Mesodermal cell (in vitro differentiated cells): ENCODE measurements at regions not wholly inside any gene's neighbourhood (a gene's known extent, or its start where the extent isn't known, plus 50 kb on each side); places are given as distances from the start of the nearest gene placed in this dataset.
"Not testable (repeated sequence)": the region's sequence is repeated elsewhere in the genome, so short reads cannot be mapped to it uniquely, and the experiment has no call there.

ENCODE experiments used
- H3K27ac ChIP-seq: 2 replicates; pipeline ENCODE4 v1.7.0; 2013; ENCODE audit warnings: mild to moderate bottlenecking, low read depth, low read length, moderate library complexity; ENCODE audit not compliant: severe bottlenecking
- H3K36me3 ChIP-seq: 2 replicates; pipeline ENCODE4 v1.7.1; 2013; ENCODE audit warnings: mild to moderate bottlenecking, low read length, moderate library complexity; ENCODE audit not compliant: control insufficient read depth, insufficient read depth
- H3K4me1 ChIP-seq: one replicate; pipeline ENCODE4 v1.7.1; 2013; ENCODE audit warnings: mild to moderate bottlenecking, low read length; ENCODE audit not compliant: insufficient read depth, control insufficient read depth, poor library complexity, severe bottlenecking
- H3K4me3 ChIP-seq: 2 replicates; pipeline ENCODE4 v1.7.0; 2013; ENCODE audit warnings: low read length, control low read depth, mild to moderate bottlenecking; ENCODE audit not compliant: insufficient read depth, poor library complexity, severe bottlenecking; ENCODE audit errors: extremely low read depth
- H3K9me3 ChIP-seq: 2 replicates; pipeline ENCODE4 v1.7.1; 2013; ENCODE audit warnings: mild to moderate bottlenecking, low read length, moderate library complexity; ENCODE audit not compliant: control insufficient read depth
- WGBS, 2 experiments: methylation state at CpG; one replicate each; pipeline ENCODE4 v1.1.5; 2013; ENCODE audit warnings: missing lambda C conversion rate in 2 of 2; ENCODE audit not compliant: insufficient coverage in 2 of 2; 5-methylcytosine and 5-hydroxymethylcytosine counted together

DNA sequence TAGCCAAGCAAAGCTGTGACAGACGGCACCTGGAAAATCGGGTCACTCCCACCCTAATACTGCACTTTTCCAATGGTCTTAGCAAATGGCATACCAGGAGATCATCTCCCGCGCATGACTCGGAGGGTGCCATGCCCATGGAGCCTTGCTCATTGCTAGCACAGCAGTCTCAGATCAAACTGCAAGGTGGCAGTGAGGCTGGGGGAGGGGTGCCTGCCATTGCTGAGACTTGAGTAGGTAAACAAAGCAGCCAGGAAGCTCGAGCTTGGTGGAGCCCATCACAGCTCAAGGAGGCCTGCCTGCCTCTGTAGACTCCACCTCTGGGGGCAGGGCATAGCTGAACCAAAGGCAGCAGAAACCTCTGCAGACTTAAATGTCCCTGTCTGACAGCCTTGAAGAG is 113.1 kb upstream of the CLDN18 start:
- not testable (repeated sequence) for H3K27ac ChIP-seq, H3K4me3 ChIP-seq, H3K36me3 ChIP-seq, H3K4me1 ChIP-seq, H3K9me3 ChIP-seq
- 79 to 90% methylated on average over 6 of the region's 6 CpGs for WGBS, 2 experiments

DNA sequence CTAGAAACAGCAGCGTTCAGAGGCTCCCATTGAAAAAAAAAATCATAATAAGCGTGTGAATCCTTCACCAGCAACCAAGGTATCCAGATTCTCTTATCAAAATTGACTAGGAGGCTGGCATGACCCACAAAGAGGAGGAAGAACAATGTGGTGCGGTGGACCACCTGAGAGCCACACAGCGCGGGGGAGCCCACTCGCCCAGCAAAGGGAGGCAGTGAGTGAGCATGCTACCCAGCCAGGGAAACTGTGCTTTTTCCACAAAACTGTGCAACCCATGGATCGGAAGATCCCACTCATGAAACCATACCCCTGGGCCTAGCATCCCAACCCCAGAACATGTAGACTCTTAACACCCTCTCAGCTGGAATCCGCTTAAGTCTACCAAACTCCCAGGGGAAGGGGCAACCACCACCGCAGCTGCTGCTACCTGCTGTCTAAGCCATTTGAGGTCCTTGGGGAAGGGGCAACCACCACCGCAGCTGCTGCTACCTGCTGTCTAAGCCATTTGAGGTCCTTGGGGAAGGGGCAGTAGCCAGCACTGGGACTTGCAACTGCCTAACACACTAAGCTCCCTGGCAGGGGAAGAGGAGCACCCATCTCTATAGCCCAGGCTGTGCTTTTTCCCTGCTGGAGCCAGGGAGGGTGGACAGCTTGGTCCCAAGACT is 102.8 kb upstream of the CLDN18 start:
- no peak overlapping the region for H3K4me3 ChIP-seq
- no peak overlapping the region for H3K27ac ChIP-seq
- H3K36me3 ChIP-seq, result no peaks in the 10 kb centered on the region
- 91 to 97% methylated on average over 6 to 8 of the region's 10 CpGs for WGBS, 2 experiments
- no peaks in the 10 kb centered on the region for H3K9me3 ChIP-seq
- no peaks in the 10 kb centered on the region for H3K4me1 ChIP-seq

DNA sequence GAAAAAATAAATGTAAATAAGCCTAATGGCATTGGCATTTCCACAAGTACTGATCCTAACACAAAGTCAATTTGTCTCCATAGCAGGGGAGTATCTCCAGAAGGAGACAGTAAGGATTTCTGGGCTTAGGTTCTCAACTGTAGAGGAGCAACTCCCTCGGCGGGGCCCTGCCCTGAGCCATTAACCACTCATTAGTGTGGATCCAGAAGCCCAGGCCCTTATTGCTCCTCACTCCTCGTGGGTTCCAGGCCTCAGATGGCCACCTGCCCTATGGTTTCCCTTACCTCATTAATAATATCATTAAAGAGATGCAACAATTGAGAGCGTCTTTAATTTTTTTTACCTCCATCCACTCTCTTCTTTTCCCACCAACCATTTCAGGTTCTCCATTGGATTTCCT is 85.3 kb upstream of the CLDN18 start:
- no peaks in the 10 kb centered on the region for H3K9me3 ChIP-seq
- no peak overlapping the region for H3K27ac ChIP-seq
- no peaks in the 10 kb centered on the region for H3K36me3 ChIP-seq
- H3K4me1 ChIP-seq, result no peaks in the 10 kb centered on the region
- WGBS, 2 experiments, result 78 to 100% methylated on average over 2 to 3 of the region's 4 CpGs
- no peak overlapping the region for H3K4me3 ChIP-seq

DNA sequence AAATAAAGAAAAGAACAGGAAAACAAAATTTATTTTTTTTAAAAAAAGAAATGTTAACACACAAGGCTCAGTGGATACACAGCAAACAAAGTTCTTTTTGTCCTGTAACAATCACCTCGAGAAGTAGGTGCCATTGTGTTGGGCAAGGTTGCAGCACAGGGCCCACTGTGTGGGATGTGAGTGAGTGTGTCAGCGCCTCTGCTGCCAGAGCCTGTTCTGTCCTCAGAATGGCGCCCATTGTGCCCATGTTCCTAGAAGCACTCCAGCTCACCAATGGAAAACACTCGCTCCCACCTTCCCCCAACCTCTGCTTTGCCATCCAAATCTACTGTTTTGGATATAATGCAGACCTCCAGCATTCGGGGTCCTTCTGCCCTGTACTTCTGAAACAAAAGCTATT is 84.9 kb upstream of the CLDN18 start:
- H3K4me1 ChIP-seq, result no peaks in the 10 kb centered on the region
- H3K27ac ChIP-seq, result no peak overlapping the region
- H3K36me3 ChIP-seq, result no peaks in the 10 kb centered on the region
- no peak overlapping the region for H3K4me3 ChIP-seq
- 72 to 92% methylated on average over 1 to 5 of the region's 5 CpGs for WGBS, 2 experiments
- H3K9me3 ChIP-seq, result no peaks in the 10 kb centered on the region

DNA sequence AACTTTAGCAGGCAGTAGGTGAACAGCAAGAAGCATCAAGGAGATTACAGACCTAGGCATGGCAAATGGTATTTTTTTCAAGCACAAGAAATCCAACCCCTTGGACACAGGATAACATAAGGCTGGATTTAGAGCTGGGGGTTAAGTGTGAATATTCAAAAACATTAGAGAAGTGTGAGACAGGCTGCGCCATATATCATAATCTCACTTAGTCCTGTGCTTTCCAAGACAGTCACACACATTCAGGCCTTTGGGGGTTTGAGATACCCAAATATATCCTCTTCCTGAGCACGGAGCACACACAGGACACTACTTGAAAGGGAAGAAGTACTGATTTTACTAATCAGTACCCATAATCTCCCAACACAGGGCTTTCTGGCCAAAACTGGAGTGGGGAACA is 83.0 kb upstream of the CLDN18 start:
- Histone ChIP-seq H3K4me1 (no peaks in the 10 kb centered on the region), H3K9me3 (no peaks in the 10 kb centered on the region), H3K27ac (no peak overlapping the region), H3K36me3 (no peaks in the 10 kb centered on the region), H3K4me3 (no peak overlapping the region)
- no CpG with 5 or more reads among the region's 2 CpGs for WGBS, 2 experiments

DNA sequence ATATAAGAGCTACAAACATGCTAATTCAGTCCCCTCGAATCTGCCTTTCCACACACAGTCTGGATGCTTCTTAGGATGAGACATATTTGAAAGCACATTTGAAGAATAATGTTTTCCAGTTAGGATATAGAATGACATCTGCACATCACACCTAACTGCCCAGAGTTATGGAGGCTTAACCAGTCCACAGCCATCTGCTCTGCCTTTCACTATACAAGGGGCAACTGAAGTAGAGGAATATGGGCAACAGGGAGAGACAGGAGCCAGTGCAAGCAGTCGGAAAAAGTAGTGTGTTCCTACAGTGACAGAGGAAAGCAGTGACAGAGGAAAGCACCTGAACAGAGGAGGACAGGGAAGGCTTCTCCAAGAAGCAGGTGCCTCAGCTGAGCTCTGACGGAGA is 79.0 kb upstream of the CLDN18 start:
- Histone ChIP-seq H3K9me3 (no peaks in the 10 kb centered on the region), H3K4me3 (no peak overlapping the region), H3K4me1 (no peaks in the 10 kb centered on the region), H3K36me3 (no peaks in the 10 kb centered on the region), H3K27ac (no peak overlapping the region)
- 78 to 88% methylated on average over 2 of the region's 3 CpGs for WGBS, 2 experiments

DNA sequence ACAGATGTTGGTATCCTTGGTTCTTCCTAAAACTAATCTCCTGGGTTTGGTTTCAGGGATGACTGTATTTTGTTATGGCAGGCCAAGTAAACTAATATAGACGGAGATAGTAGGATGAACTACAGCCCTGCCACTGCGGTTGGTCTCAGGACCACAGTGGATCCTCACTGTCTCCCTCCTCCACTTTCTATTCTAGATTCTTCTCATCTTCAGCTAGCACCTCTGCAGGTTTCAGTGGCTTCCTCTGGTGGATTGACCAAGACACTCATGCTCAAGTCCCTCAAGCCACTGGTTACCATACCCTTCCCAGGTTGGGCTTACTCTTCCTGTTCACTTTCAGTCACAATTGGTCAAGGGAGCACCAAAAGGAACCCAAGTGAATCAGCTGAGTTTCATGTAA is 71.1 kb upstream of the CLDN18 start:
- Histone ChIP-seq H3K9me3 (no peaks in the 10 kb centered on the region), H3K36me3 (no peaks in the 10 kb centered on the region), H3K27ac (no peak overlapping the region), H3K4me1 (no peaks in the 10 kb centered on the region), H3K4me3 (no peak overlapping the region)
- 87% methylated on average over 2 of the region's 2 CpGs; no CpG with 5 or more reads in 1 of the 2 experiments for WGBS, 2 experiments

DNA sequence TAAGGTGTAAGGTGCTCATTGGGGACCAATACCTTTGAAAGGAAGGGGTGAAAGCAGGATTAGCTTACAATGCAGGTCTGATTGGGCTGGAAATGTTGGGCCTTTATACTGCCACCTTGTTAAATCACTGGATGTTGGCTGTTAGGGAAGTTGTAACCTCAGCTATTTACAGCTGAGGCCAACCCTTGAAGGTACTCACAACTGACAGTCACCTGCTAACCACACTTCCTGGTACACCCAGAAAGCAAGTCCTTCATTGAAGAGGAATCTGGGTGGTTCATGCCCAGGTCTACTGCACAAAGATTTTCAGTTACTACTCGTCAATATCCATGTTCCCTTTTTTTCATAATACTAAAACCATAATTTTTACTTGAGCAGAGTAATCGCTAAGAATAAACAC is 65.4 kb upstream of the CLDN18 start:
- no peaks in the 10 kb centered on the region for H3K9me3 ChIP-seq
- H3K4me3 ChIP-seq, result no peak overlapping the region
- H3K36me3 ChIP-seq, result no peaks in the 10 kb centered on the region
- no peaks in the 10 kb centered on the region for H3K4me1 ChIP-seq
- no peak overlapping the region for H3K27ac ChIP-seq
- WGBS, 2 experiments, result 86 to 90% methylated on average over 2 of the region's 2 CpGs

DNA sequence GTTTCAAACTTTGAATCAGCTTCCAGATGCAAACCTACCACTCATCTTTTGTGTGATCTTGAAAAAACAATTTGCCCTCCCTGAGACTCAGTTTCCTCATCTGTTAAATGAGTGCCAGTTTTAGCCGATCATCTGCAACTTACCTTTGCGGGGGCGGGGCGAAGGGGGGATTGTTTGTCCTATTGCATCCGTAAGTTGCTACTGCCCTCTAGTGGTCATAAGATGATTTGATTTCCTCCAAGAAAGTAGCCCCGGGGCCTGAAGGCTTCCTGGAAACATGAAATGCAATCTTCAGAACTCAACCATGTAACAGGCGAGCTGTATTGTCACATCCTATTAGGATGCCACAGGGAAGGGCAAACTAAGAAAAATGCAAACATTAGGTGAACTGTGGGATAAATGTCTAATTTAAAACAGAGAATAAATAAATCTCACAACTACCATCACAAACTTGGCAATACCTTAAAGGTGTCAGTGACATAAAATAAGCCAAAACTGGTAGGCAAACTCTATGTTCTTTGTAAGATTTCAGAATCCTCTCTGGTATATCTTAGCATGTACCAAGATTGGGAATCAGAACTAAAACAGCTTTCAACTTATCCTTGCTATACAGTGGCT is 63.5 kb upstream of the CLDN18 start:
- 0 to 20% methylated on average over 1 of the region's 7 CpGs for WGBS, 2 experiments
- no peaks in the 10 kb centered on the region for H3K9me3 ChIP-seq
- no peaks in the 10 kb centered on the region for H3K4me1 ChIP-seq
- no peaks in the 10 kb centered on the region for H3K36me3 ChIP-seq
- H3K27ac ChIP-seq, result no peak overlapping the region
- no peak overlapping the region for H3K4me3 ChIP-seq

DNA sequence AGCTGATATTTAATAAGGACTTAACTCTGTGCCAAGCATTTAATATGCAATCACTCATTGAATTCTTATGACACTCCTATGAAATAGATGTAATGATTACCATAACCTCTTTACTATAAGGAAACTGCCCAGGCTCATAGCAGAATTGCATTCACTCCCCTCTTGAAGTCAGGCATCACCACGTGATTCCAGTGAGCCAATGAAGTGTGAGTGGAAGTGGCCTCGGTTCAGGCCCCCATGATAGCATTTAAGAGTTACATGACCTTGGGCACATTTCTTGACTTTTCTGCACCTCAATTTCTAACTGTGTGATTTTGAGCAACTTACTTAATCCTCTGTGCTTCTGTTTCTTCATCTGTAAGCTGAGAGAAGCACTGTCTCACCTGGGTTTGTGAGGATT is 62.8 kb upstream of the CLDN18 start:
- no CpG with 5 or more reads among the region's 2 CpGs for WGBS, 2 experiments
- no peak overlapping the region for H3K27ac ChIP-seq
- H3K9me3 ChIP-seq, result no peaks in the 10 kb centered on the region
- no peaks in the 10 kb centered on the region for H3K4me1 ChIP-seq
- H3K4me3 ChIP-seq, result no peak overlapping the region
- no peaks in the 10 kb centered on the region for H3K36me3 ChIP-seq

DNA sequence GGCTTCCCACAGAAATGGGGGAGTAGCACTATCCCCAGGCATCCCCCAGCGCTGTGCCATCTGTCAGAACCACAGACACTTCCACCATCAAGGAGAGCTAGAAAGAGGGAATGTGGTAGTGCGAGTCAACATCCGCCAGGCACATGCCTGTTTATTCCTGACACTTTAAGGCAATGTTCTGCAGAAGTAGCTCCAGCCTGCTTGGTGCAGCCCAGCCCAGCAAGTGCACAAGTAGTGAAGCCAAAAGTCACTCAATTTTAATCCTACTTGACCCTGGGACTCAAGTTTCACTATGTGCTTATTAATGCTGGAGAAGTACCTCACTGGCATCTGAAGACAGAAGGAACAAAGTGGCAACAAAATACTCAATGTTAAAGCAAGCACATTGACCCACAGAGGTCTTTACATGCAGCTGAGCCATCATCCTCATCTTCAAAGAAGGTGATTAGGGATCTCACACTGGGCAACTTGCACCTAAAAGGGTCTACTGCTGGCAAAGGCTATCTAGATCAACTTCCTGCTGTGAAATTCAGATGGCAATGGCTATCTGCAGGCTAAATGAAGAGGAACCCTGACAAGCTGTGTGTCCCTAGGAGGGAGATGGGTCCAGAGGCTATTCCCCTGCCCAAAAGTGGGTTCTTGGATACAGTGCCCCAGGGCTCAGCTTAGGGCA is 61.4 kb upstream of the CLDN18 start:
- 76 to 79% methylated on average over 2 to 3 of the region's 3 CpGs for WGBS, 2 experiments

More for the DNA sequence above, 61.4 kb upstream of the CLDN18 start:
- H3K36me3 ChIP-seq, result no peaks in the 10 kb centered on the region
- H3K4me1 ChIP-seq, result no peaks in the 10 kb centered on the region
- H3K4me3 ChIP-seq, result no peak overlapping the region
- no peaks in the 10 kb centered on the region for H3K9me3 ChIP-seq
- H3K27ac ChIP-seq, result no peak overlapping the region
